ENCODE measurements at regions not wholly inside any gene's neighbourhood (a gene's known extent, or its start where the extent isn't known, plus 50 kb on each side); places are given as distances from the start of the nearest gene placed in this dataset.

GRCh38 chr17:63142836-63143235 lies 176.8 kb downstream of the TANC2 start:
- TF ChIP-seq NFIC (IDR thresholded peaks at IDR 0.05) (no peak), CREB1 (IDR thresholded peaks at IDR 0.05; ENCODE audit: low read depth) (no peak), EP300 (IDR thresholded peaks at IDR 0.05; ENCODE audit: borderline replicate concordance) (no peak), TAF1 (IDR thresholded peaks at IDR 0.05; ENCODE audit: low read depth) (no peak), CEBPB (IDR thresholded peaks at IDR 0.05) (no peak), YY1 (IDR thresholded peaks at IDR 0.05; ENCODE audit: low read depth) (no peak), RAD21 (IDR thresholded peaks at IDR 0.05; ENCODE audit: low read depth) (no peak), EGR1 (IDR thresholded peaks at IDR 0.05) (no peak), TCF12 (IDR thresholded peaks at IDR 0.05; ENCODE audit: low read depth) (no peak), TEAD4 (IDR thresholded peaks at IDR 0.05) (no peak)
- TF ChIP-seq, protein P1, sequence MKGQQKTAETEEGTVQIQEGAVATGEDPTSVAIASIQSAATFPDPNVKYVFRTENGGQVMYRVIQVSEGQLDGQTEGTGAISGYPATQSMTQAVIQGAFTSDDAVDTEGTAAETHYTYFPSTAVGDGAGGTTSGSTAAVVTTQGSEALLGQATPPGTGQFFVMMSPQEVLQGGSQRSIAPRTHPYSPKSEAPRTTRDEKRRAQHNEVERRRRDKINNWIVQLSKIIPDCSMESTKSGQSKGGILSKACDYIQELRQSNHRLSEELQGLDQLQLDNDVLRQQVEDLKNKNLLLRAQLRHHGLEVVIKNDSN (IDR thresholded peaks at IDR 0.05), result no peak
- TF ChIP-seq, protein P2, sequence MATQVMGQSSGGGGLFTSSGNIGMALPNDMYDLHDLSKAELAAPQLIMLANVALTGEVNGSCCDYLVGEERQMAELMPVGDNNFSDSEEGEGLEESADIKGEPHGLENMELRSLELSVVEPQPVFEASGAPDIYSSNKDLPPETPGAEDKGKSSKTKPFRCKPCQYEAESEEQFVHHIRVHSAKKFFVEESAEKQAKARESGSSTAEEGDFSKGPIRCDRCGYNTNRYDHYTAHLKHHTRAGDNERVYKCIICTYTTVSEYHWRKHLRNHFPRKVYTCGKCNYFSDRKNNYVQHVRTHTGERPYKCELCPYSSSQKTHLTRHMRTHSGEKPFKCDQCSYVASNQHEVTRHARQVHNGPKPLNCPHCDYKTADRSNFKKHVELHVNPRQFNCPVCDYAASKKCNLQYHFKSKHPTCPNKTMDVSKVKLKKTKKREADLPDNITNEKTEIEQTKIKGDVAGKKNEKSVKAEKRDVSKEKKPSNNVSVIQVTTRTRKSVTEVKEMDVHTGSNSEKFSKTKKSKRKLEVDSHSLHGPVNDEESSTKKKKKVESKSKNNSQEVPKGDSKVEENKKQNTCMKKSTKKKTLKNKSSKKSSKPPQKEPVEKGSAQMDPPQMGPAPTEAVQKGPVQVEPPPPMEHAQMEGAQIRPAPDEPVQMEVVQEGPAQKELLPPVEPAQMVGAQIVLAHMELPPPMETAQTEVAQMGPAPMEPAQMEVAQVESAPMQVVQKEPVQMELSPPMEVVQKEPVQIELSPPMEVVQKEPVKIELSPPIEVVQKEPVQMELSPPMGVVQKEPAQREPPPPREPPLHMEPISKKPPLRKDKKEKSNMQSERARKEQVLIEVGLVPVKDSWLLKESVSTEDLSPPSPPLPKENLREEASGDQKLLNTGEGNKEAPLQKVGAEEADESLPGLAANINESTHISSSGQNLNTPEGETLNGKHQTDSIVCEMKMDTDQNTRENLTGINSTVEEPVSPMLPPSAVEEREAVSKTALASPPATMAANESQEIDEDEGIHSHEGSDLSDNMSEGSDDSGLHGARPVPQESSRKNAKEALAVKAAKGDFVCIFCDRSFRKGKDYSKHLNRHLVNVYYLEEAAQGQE (IDR thresholded peaks at IDR 0.05; ENCODE audit: low read depth), result no peak
